PFSK-1 (cell line): ENCODE measurements at regions not wholly inside any gene's neighbourhood (a gene's known extent, or its start where the extent isn't known, plus 50 kb on each side); places are given as distances from the start of the nearest gene placed in this dataset.

Experiments
- FOXP2 ChIP-seq: optimal IDR thresholded peaks from 2 replicates; pipeline ENCODE3; 2011; ENCODE audit warnings: borderline replicate concordance, control low read depth, inconsistent platforms; ENCODE audit not compliant: insufficient read depth; ENCODE audit errors: extremely low read length, extremely low read depth
- POLR2AphosphoS5 ChIP-seq: IDR thresholded peaks from 2 replicates; pipeline ENCODE4 v1.6.1; 2012; ENCODE audit warnings: low read depth, mild to moderate bottlenecking, control low read depth, low read length, moderate library complexity
- REST ChIP-seq, 2 experiments: IDR thresholded peaks; 2 replicates each; pipeline versions ENCODE4 v1.6.1 to v1.8.0; 2011 to 2012; ENCODE audit warnings: low read depth in 2 of 2, low read length in 2 of 2, control low read depth in 1 of 2, inconsistent platforms in 1 of 2, mild to moderate bottlenecking in 1 of 2, moderate library complexity in 1 of 2; ENCODE audit not compliant: insufficient read depth in 1 of 2
- SIN3A ChIP-seq: IDR thresholded peaks from 2 replicates; pipeline ENCODE4 v1.6.1; 2012; ENCODE audit warnings: mild to moderate bottlenecking, low read length, moderate library complexity, borderline replicate concordance; ENCODE audit not compliant: insufficient read depth
- TAF1 ChIP-seq: IDR thresholded peaks from 2 replicates; pipeline ENCODE4 v1.6.1; 2012; ENCODE audit warnings: low read length, control low read depth, borderline replicate concordance; ENCODE audit not compliant: insufficient read depth

- no peak for TF ChIP-seq REST (IDR thresholded peaks at IDR 0.05; ENCODE audit: insufficient read depth in 1 of 2, low read depth in 2 of 2, low read length in 2 of 2)
- TF ChIP-seq FOXP2: no peak
- no peak for TF ChIP-seq POLR2AphosphoS5
- TF ChIP-seq SIN3A: no peak
These were observed 137.1 kb upstream of the TARS1 start for GRCh38 chr5:33303579-33304095.

DNA sequence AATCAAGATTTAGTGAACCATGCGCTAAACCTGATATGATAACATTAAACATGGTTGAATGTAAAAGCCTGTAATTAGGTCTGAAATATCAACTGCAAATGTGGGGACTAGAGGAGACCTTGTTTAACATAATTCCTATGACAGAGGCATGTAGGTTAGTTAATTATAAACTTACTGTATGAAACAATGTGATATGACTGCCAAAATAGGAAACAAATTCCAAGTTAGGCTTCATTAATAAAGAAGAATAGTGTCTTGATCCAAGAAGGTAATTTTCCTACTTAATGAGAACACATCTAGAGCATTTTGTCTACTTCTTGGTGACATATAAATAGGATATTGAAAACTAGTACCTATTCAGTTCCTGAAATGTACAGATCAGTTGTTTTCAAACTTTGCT is 136.2 kb upstream of the TARS1 start:
- TF ChIP-seq POLR2AphosphoS5: no peak
- no peak for TF ChIP-seq SIN3A
- TF ChIP-seq TAF1: no peak
- no peak for TF ChIP-seq FOXP2
- no peak for TF ChIP-seq REST (IDR thresholded peaks at IDR 0.05; ENCODE audit: insufficient read depth in 1 of 2, low read depth in 2 of 2, low read length in 2 of 2)

GRCh38 chr5:33305572-33305971 is 135.2 kb upstream of the TARS1 start:
- no peak for TF ChIP-seq SIN3A
- TF ChIP-seq REST (IDR thresholded peaks at IDR 0.05; ENCODE audit: insufficient read depth in 1 of 2, low read depth in 2 of 2, low read length in 2 of 2): no peak
- TF ChIP-seq FOXP2: no peak
- TF ChIP-seq TAF1: no peak
- TF ChIP-seq POLR2AphosphoS5: no peak

- TF ChIP-seq TAF1 (no peak), REST (IDR thresholded peaks at IDR 0.05; ENCODE audit: insufficient read depth in 1 of 2, low read depth in 2 of 2, low read length in 2 of 2) (no peak)
These were observed 134.0 kb upstream of the TARS1 start for GRCh38 chr5:33306758-33307157.

DNA sequence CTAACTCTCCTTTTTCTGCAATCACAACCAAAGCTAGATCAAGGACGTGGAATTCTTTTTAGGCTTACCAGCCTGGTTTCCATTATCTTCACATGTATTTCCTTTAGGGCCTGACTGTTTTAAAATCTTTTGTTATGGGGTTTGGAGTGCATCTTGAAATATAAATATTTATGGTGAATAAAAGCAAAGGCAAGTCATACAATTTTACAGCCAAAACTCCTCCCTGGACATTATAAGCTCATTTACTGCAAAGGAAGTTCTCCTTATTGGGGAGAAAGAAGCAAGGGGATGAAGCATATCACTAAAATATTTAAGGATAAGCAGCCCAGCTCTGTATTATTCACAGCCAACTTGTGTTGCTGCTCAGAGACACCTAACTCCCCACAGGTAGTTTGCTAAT is 132.2 kb upstream of the TARS1 start:
- no peak for TF ChIP-seq FOXP2
- no peak for TF ChIP-seq TAF1
